GM10266 (cell line): ENCODE measurements at regions not wholly inside any gene's neighbourhood (a gene's known extent, or its start where the extent isn't known, plus 50 kb on each side); places are given as distances from the start of the nearest gene placed in this dataset.

Experiments
- DNase-seq: peaks from one replicate; pipeline ENCODE4 v3.0.0; 2012; ENCODE audit errors: extremely low spot score
- TF ChIP-seq, protein P1 (sequence below): IDR thresholded peaks from 2 replicates; pipeline ENCODE4 v1.5.1; 2012; ENCODE audit warnings: mild to moderate bottlenecking, low read depth; ENCODE audit not compliant: control insufficient read depth, insufficient read depth; ENCODE audit errors: missing control alignments

GRCh38 chr4:155530290-155530689, 136.4 kb upstream of the GUCY1A1 start:
- DNase-seq = no peak
- TF ChIP-seq, protein P1, sequence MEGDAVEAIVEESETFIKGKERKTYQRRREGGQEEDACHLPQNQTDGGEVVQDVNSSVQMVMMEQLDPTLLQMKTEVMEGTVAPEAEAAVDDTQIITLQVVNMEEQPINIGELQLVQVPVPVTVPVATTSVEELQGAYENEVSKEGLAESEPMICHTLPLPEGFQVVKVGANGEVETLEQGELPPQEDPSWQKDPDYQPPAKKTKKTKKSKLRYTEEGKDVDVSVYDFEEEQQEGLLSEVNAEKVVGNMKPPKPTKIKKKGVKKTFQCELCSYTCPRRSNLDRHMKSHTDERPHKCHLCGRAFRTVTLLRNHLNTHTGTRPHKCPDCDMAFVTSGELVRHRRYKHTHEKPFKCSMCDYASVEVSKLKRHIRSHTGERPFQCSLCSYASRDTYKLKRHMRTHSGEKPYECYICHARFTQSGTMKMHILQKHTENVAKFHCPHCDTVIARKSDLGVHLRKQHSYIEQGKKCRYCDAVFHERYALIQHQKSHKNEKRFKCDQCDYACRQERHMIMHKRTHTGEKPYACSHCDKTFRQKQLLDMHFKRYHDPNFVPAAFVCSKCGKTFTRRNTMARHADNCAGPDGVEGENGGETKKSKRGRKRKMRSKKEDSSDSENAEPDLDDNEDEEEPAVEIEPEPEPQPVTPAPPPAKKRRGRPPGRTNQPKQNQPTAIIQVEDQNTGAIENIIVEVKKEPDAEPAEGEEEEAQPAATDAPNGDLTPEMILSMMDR = no peak

DNA sequence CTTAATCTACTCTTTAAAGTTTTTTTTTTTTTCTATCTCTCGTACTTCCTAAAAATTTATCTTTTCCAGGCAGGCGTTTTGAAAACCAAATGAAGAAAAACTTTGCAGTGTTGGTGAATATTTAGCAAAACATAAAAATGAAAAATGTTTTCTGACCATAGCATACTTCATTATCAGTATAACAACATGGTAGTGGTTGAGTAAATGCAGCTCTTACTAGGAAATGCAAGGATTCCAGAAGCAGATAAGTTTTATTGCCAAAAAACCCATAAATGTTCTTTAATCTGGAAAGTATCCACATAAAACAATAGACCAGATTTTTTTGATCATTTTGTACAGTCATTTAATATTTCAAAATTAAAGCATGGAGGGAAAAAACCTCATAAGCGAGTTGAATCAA, 136.9 kb upstream of the GUCY1A1 start:
- TF ChIP-seq, protein P1 = no peak
- DNase-seq = no peak

- TF ChIP-seq, protein P1 = peak; percentile 34
- peak; percentile 9 for DNase-seq
Observed at GRCh38 chr4:155529272-155529671, 137.4 kb upstream of the GUCY1A1 start.

GRCh38 chr4:155526452-155527169, 140.0 kb upstream of the GUCY1A1 start:
- TF ChIP-seq, protein P1 = no peak
- DNase-seq = no peak

- TF ChIP-seq, protein P1 = no peak
- no peak for DNase-seq
Observed at GRCh38 chr4:155524926-155525455, 141.7 kb upstream of the GUCY1A1 start.

- TF ChIP-seq, protein P1 = no peak
- no peak for DNase-seq
Observed at GRCh38 chr4:155523358-155523757, 143.3 kb upstream of the GUCY1A1 start.

GRCh38 chr4:155522201-155522600, 144.4 kb upstream of the GUCY1A1 start:
- no peak for DNase-seq
- TF ChIP-seq, protein P1 = no peak
